ENCODE measurements at regions not wholly inside any gene's neighbourhood (a gene's known extent, or its start where the extent isn't known, plus 50 kb on each side); places are given as distances from the start of the nearest gene placed in this dataset.
"Not testable (repeated sequence)": the region's sequence is repeated elsewhere in the genome, so short reads cannot be mapped to it uniquely, and the experiment has no call there.

DNA sequence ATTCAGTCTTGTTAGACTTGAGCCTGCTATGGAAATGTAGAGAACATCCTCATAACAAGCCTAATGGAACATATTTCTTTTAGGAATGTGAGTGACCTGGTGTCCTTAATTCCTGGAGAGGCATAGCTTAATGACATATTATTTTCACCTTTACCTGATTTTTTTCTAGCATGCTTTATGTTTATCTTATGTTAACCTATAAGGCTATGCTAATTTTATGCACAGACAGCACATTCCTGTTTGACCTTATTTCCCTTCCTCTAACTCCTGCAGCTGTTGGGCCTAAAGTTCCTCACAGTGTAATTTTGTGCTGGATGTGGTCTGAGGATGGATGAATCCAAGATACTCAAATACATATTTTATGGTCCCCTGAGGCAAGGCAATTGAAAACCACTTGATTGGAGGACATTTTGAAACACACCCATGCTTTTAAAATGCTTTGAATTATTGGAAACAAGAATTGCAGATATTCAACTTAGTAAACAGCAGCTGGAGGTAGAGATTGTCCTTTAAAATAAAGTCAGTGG is 111.5 kb downstream of the LARP7 start:
- Histone ChIP-seq H3K4me2 (replicated peaks; ENCODE audit: extremely low read depth, low read length, poor library complexity, severe bottlenecking) (no peak overlapping the region), H3K9ac (ENCODE audit: insufficient read depth, low read length, poor library complexity, severe bottlenecking) (no peak overlapping the region), H2AFZ (ENCODE audit: insufficient read depth, low read depth, low read length, poor library complexity, severe bottlenecking) (no peak overlapping the region), H3K36me3 (replicated peaks in 1 of 2; ENCODE audit: control insufficient read depth in 1 of 2, insufficient read depth in 2 of 2, low read length in 2 of 2) (no peaks in the 10 kb centered on the region), H3K4me3 (replicated peaks in 1 of 3; ENCODE audit: low read depth in 2 of 3, low read length in 3 of 3) (no peak overlapping the region), H3K9me3 (replicated peaks in 1 of 2; ENCODE audit: control insufficient read depth in 1 of 2, insufficient read depth in 1 of 2, low read length in 2 of 2) (no peaks in the 10 kb centered on the region), H3K4me1 (ENCODE audit: control insufficient read depth in 1 of 2, insufficient read depth in 2 of 2, low read length in 2 of 2) (no peaks in the 10 kb centered on the region), H4K20me1 (ENCODE audit: insufficient read depth, low read length) (no peaks in the 10 kb centered on the region), H3K79me2 (ENCODE audit: insufficient read depth, low read length) (no peaks in the 10 kb centered on the region), H3K27ac (ENCODE audit: low read depth in 1 of 2, low read length in 2 of 2) (no peak overlapping the region), H3K27me3 (ENCODE audit: control insufficient read depth in 2 of 2, insufficient read depth in 2 of 2, low read length in 2 of 2) (peaks cover 0 to 2% of the 10 kb centered on the region in 2 donors)
- Mint-ChIP-seq H3K4me3 (no peak overlapping the region), H3K4me1 (no peaks in the 10 kb centered on the region), H3K27me3 (ENCODE audit: low read depth in 3 of 3) (peaks cover 14 to 27% (median 15%) of the 10 kb centered on the region in 3 donors), H3K36me3 (no peaks in the 10 kb centered on the region), H3K9me3 (peaks cover 0 to 2% (median 0%) of the 10 kb centered on the region in 7 donors), H3K27ac (no peak overlapping the region)
- TF ChIP-seq, protein P1, sequence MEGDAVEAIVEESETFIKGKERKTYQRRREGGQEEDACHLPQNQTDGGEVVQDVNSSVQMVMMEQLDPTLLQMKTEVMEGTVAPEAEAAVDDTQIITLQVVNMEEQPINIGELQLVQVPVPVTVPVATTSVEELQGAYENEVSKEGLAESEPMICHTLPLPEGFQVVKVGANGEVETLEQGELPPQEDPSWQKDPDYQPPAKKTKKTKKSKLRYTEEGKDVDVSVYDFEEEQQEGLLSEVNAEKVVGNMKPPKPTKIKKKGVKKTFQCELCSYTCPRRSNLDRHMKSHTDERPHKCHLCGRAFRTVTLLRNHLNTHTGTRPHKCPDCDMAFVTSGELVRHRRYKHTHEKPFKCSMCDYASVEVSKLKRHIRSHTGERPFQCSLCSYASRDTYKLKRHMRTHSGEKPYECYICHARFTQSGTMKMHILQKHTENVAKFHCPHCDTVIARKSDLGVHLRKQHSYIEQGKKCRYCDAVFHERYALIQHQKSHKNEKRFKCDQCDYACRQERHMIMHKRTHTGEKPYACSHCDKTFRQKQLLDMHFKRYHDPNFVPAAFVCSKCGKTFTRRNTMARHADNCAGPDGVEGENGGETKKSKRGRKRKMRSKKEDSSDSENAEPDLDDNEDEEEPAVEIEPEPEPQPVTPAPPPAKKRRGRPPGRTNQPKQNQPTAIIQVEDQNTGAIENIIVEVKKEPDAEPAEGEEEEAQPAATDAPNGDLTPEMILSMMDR (IDR thresholded peaks at IDR 0.05) = no peak
- intact Hi-C loops (cut with micrococcal nuclease) = no loop called here
- no peak for DNase-seq

DNA sequence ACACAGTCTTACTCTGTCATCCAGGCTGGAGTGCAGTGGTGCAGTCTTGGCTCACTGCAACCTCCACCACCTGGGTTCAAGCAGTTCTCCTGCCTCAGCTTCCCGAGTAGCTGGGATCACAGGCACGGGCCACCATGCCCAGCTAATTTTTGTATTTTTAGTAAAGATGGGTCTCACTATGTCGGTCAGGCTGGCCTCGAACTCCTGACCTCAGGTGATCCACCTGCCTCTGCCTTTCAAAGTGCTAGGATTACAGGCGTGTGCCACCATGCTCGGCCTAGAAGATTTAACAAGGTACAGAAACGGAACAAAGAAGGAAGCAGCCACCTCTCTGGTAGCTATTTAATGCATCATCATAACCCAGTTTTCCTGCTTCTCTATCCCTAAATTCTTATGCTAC is 113.8 kb downstream of the LARP7 start:
- H3K36me3 ChIP-seq (replicated peaks in 1 of 2; ENCODE audit: control insufficient read depth in 1 of 2, insufficient read depth in 2 of 2, low read length in 2 of 2); DNase-seq; H3K79me2 ChIP-seq (ENCODE audit: insufficient read depth, low read length); H3K4me3 Mint-ChIP-seq; H3K36me3 Mint-ChIP-seq; H3K27ac ChIP-seq (ENCODE audit: low read depth in 1 of 2, low read length in 2 of 2); H3K4me1 ChIP-seq (ENCODE audit: control insufficient read depth in 1 of 2, insufficient read depth in 2 of 2, low read length in 2 of 2); H3K9me3 Mint-ChIP-seq; H4K20me1 ChIP-seq (ENCODE audit: insufficient read depth, low read length); H2AFZ ChIP-seq (ENCODE audit: insufficient read depth, low read depth, low read length, poor library complexity, severe bottlenecking); H3K4me1 Mint-ChIP-seq; H3K4me3 ChIP-seq (replicated peaks in 1 of 3; ENCODE audit: low read depth in 2 of 3, low read length in 3 of 3); intact Hi-C loops (cut with micrococcal nuclease); H3K9ac ChIP-seq (ENCODE audit: insufficient read depth, low read length, poor library complexity, severe bottlenecking); H3K4me2 ChIP-seq (replicated peaks; ENCODE audit: extremely low read depth, low read length, poor library complexity, severe bottlenecking); H3K9me3 ChIP-seq (replicated peaks in 1 of 2; ENCODE audit: control insufficient read depth in 1 of 2, insufficient read depth in 1 of 2, low read length in 2 of 2); H3K27me3 ChIP-seq (ENCODE audit: control insufficient read depth in 2 of 2, insufficient read depth in 2 of 2, low read length in 2 of 2): not testable (repeated sequence)
- peaks cover 13 to 23% (median 16%) of the 10 kb centered on the region in 3 donors for H3K27me3 Mint-ChIP-seq (ENCODE audit: low read depth in 3 of 3)
- WGBS (ENCODE audit: insufficient coverage) = 83% methylated on average over 6 of the region's 7 CpGs
- peak overlapping the region in 1 of 7 donors; percentile 34 for H3K27ac Mint-ChIP-seq

All from CD14-positive monocyte (primary cell).